ENCODE measurements at regions not wholly inside any gene's neighbourhood (a gene's known extent, or its start where the extent isn't known, plus 50 kb on each side); places are given as distances from the start of the nearest gene placed in this dataset.

DNA sequence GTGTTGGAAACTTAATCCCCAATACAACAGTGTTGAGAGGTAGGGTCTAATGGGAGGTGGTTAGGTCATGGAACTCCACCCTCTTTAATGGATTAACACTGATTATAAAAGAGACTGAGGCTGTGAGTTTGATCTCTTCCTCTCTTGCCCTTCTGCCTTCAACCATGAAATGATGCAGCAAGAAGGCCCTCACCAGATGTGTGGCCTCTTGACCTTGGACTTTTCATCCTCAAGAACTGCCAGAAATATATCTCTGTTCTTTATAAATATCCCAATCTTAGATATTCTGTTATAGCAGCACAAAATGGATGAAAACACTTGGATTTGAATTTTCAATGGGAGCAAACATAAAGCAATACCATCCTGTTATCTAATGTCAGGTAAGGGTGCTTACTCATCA is 67.6 kb downstream of the NMUR2 start:
- Histone ChIP-seq H3K4me3 (no peak overlapping the region), H3K9me3 (no peaks in the 10 kb centered on the region), H3K4me1 (no peaks in the 10 kb centered on the region), H3K36me3 (no peaks in the 10 kb centered on the region), H3K27me3 (no peaks in the 10 kb centered on the region), H3K27ac (no peak overlapping the region)
- intact Hi-C loops (cut with DNase I) = no loop called here
- DNase-seq (ENCODE audit: extremely low spot score in 2 of 2) = no peak
- TF ChIP-seq POLR2AphosphoS5 (IDR thresholded peaks at IDR 0.05; ENCODE audit: insufficient read depth in 1 of 2, low read depth in 1 of 2) (no peak), POLR2A (IDR thresholded peaks at IDR 0.05) (no peak)
- TF ChIP-seq, protein P1, sequence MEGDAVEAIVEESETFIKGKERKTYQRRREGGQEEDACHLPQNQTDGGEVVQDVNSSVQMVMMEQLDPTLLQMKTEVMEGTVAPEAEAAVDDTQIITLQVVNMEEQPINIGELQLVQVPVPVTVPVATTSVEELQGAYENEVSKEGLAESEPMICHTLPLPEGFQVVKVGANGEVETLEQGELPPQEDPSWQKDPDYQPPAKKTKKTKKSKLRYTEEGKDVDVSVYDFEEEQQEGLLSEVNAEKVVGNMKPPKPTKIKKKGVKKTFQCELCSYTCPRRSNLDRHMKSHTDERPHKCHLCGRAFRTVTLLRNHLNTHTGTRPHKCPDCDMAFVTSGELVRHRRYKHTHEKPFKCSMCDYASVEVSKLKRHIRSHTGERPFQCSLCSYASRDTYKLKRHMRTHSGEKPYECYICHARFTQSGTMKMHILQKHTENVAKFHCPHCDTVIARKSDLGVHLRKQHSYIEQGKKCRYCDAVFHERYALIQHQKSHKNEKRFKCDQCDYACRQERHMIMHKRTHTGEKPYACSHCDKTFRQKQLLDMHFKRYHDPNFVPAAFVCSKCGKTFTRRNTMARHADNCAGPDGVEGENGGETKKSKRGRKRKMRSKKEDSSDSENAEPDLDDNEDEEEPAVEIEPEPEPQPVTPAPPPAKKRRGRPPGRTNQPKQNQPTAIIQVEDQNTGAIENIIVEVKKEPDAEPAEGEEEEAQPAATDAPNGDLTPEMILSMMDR (IDR thresholded peaks at IDR 0.05) = no peak

- Histone ChIP-seq H3K27ac (no peak overlapping the region), H3K4me1 (no peaks in the 10 kb centered on the region), H3K4me3 (no peak overlapping the region), H3K27me3 (no peaks in the 10 kb centered on the region), H3K9me3 (no peaks in the 10 kb centered on the region), H3K36me3 (no peaks in the 10 kb centered on the region)
- intact Hi-C loops (cut with DNase I) = no loop called here
- no peak for DNase-seq (ENCODE audit: extremely low spot score in 2 of 2)
- TF ChIP-seq, protein P1 (IDR thresholded peaks at IDR 0.05) = no peak
- TF ChIP-seq POLR2AphosphoS5 (IDR thresholded peaks at IDR 0.05; ENCODE audit: insufficient read depth in 1 of 2, low read depth in 1 of 2) (no peak), POLR2A (IDR thresholded peaks at IDR 0.05) (no peak)
Observed at GRCh38 chr5:152335461-152335860, 69.6 kb downstream of the NMUR2 start.

- TF ChIP-seq POLR2A (IDR thresholded peaks at IDR 0.05) = no peak
- TF ChIP-seq, protein P1 (IDR thresholded peaks at IDR 0.05) = no peak
- no peak for TF ChIP-seq POLR2AphosphoS5 (IDR thresholded peaks at IDR 0.05; ENCODE audit: insufficient read depth in 1 of 2, low read depth in 1 of 2)
- intact Hi-C loops (cut with DNase I) = no loop called here
- Histone ChIP-seq H3K27me3 (no peaks in the 10 kb centered on the region), H3K4me1 (no peaks in the 10 kb centered on the region), H3K4me3 (no peak overlapping the region), H3K27ac (no peak overlapping the region), H3K9me3 (no peaks in the 10 kb centered on the region), H3K36me3 (no peaks in the 10 kb centered on the region)
- no peak for DNase-seq (ENCODE audit: extremely low spot score in 2 of 2)
Observed at GRCh38 chr5:152332716-152333460, 72.2 kb downstream of the NMUR2 start.

- no peak for DNase-seq (ENCODE audit: extremely low spot score in 2 of 2)
- TF ChIP-seq POLR2A (IDR thresholded peaks at IDR 0.05) (no peak), POLR2AphosphoS5 (IDR thresholded peaks at IDR 0.05; ENCODE audit: insufficient read depth in 1 of 2, low read depth in 1 of 2) (no peak)
- TF ChIP-seq, protein P1 (IDR thresholded peaks at IDR 0.05) = no peak
- Histone ChIP-seq H3K9me3 (no peaks in the 10 kb centered on the region), H3K36me3 (no peaks in the 10 kb centered on the region), H3K4me1 (no peaks in the 10 kb centered on the region), H3K4me3 (no peak overlapping the region), H3K27ac (no peak overlapping the region), H3K27me3 (no peaks in the 10 kb centered on the region)
- intact Hi-C loops (cut with DNase I) = no loop called here
Observed at GRCh38 chr5:152331718-152332117, 73.4 kb downstream of the NMUR2 start.

DNA sequence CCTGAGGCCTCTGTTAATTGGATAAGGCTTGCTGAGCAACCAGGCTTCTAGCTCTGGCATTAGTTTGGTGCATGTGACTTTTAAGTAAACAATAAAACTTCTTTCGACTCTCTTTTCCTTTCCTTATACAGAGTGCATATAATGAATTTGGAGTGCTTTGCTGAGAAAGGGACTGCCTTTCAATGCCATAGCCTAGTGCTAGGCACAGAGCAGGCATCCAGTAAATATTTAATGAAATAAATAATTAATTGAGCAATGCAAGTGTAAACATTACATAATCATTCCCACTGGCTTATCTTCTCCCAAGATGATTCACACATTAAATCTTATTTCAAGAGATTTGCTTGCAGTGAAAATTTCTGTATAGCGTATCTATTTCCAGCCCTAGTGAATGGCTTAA is 74.1 kb downstream of the NMUR2 start:
- Histone ChIP-seq H3K27me3 (no peaks in the 10 kb centered on the region), H3K36me3 (no peaks in the 10 kb centered on the region), H3K4me3 (no peak overlapping the region), H3K9me3 (no peaks in the 10 kb centered on the region), H3K27ac (no peak overlapping the region), H3K4me1 (no peaks in the 10 kb centered on the region)
- TF ChIP-seq, protein P1 (IDR thresholded peaks at IDR 0.05) = no peak
- TF ChIP-seq POLR2AphosphoS5 (IDR thresholded peaks at IDR 0.05; ENCODE audit: insufficient read depth in 1 of 2, low read depth in 1 of 2) (no peak), POLR2A (IDR thresholded peaks at IDR 0.05) (no peak)
- intact Hi-C loops (cut with DNase I) = no loop called here
- DNase-seq (ENCODE audit: extremely low spot score in 2 of 2) = no peak

Measured in vagina (tissue), 2 donors.